GM19035 (cell line): ENCODE measurements at regions not wholly inside any gene's neighbourhood (a gene's known extent, or its start where the extent isn't known, plus 50 kb on each side); places are given as distances from the start of the nearest gene placed in this dataset.

Experiments
- ATAC-seq: cut with Tn5 transposase; IDR thresholded peaks from one replicate; pipeline ENCODE4 v1.9.1; 2021; ENCODE audit not compliant: unreplicated experiment

DNA sequence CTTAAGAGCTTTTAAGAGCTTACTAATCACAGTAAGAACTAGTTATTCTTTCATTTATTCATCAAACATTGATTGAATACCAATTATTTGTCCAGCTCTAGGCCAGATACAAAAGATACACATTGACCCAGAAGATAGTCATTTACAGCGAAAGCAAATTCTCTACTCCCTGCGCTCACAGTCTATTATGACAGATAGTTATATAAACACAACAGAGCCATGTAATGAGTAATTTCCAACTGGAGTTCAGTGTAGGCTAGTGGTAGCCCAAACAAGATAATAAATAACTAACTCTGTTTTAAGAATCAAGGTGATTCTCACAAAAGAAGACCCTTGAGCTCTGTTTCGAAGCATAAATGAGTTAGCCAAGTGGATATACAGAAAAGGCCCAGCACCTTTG lies 397.8 kb upstream of the TLE4 start:
- no peak for ATAC-seq

DNA sequence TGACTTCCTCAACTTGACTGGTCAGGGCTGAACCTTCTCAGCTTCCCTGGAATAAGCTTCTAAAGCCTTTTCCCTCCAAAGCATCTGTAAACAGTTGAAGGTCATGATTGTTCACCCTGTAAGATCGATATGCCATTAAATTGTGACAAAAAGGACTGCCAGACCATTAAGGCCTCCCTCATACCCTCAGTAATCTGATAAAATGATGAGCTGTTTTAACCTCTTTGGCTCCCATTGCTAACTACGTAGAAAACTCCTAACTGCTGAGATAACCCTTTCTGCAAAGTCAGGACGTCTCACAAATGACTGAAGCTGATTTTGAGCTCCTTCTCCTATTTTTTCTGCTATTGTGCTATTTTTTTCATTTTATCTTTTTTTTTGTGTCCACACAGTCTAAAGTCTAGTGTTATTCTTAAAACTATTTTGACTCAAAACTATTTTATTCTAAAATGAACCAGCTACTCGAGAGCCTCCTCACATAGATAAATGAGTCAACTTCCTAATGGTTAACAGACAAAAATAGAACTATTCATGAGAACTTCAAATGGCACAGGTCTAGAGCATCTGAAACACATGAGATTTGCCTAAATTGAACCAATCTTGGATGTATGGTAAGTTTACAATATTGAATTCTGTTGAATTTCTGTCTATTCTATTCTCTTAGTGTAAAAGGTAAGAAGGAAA lies 395.6 kb upstream of the TLE4 start:
- ATAC-seq, result no peak

DNA sequence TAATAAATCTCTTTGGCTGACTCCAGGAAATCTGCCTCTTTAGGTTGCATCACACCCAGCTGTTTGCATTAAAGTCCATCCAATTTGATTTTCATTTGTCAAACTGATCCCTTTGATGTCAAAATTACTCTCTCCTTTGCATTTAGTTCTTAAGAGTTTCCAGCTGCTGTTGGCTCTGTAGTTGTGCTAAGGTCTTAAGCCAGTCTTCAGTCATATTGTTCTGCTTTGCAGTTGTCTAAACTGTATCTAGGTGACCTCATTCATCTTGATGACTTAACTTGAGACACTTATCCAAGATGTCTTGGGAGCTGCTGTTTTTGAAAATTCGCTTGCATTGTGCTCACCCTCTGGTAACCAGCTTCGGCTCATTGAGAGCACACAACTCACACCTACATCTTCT lies 386.9 kb upstream of the TLE4 start:
- no peak for ATAC-seq

DNA sequence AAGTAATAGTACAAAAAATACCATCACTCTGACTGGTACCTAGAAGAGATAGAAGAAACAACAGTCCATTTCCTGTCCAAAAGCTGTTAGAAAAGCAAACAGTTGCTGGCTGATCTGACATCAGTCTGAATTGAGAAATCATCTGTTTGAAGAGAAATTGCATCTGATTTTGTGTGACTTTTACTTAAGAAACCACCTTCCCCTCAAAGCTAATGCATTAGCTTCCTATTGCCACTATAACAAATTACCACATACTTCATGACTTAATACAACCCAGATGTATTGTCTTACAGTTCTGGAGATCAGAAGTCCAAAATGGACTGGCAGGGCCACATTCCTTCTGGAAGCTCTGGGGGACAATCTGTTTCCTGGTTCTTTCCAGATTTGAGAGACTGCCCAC lies 385.9 kb upstream of the TLE4 start:
- ATAC-seq, result no peak

GRCh38 chr9:79189511-79189924 lies 382.2 kb upstream of the TLE4 start:
- ATAC-seq, result no peak

GRCh38 chr9:79193001-79193400 lies 378.8 kb upstream of the TLE4 start:
- no peak for ATAC-seq

DNA sequence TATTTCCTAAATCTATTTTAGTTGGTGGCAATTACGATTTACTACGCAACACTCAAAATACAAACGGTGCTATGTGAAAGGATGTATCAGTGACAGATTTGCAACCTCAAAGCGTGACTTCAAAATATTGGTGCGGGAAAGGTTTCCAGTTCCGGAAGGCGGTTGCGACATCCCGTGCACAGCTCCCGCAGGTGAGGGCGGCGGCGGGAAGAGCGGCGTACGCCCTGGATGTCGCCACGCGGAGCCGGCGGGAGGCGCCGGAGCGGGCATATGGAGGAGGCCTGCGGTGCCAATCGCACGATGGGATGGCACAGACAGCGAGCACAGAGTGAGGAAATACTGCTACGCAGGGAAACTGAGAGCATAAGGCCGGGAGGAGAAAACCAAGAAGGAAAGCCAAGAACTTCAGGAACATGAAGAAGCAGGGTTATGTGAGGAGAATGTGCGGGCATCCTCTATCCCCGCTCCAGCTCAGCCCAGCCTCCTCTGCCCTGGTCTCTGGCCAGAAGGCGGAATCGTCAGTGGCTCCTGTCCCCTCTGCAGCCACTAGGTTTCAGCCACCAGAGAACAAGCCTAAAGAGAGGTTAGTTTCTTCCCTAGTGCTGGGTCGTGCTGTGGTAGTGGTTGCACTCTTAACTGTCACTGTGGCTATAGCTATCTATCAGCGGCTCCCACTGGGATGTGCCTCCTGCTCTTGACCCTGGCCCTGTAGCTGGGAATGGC lies 378.1 kb upstream of the TLE4 start:
- no peak for ATAC-seq

GRCh38 chr9:79195879-79196278 lies 375.9 kb upstream of the TLE4 start:
- ATAC-seq, result no peak

- no peak for ATAC-seq
These were observed 375.2 kb upstream of the TLE4 start for GRCh38 chr9:79196606-79197005.

DNA sequence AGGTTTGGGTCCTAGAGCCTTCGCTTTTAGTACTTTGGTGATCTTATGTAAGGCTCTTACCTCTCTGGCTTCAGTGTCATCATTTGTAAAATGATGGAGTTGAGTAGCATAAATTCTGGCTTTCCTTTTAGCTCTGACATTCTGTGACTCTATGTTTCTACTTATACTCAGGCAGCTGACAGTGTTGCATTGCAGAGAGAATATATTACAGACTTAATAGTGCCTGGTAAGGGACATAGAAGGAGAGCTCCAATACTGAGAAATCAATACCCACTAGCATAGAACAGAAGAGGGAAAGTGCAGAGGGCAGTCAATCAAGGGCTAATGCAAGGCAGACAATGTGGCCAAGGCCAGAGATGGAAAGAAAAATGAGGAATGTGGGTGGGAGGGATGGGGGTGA lies 371.4 kb upstream of the TLE4 start:
- no peak for ATAC-seq

DNA sequence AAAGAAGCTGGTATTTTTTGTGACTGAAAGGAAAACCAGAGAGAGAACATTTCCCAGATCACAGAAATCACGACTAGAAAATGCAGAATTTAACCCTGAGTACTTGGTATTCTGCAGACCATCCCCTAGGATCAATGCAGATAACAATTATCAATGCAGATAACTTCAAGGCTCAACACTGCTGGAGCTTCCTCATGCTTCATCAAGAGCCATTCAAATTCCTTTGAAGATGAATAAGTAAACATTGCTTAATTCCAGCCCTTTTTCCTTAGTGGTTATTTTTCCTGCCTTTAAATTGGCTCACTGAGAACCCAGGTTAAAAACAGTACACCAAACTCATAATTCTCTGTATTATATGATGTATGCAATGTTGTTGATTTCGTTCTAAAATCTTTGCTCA lies 370.1 kb upstream of the TLE4 start:
- no peak for ATAC-seq

GRCh38 chr9:79208791-79209396 lies 362.9 kb upstream of the TLE4 start:
- ATAC-seq, result no peak

DNA sequence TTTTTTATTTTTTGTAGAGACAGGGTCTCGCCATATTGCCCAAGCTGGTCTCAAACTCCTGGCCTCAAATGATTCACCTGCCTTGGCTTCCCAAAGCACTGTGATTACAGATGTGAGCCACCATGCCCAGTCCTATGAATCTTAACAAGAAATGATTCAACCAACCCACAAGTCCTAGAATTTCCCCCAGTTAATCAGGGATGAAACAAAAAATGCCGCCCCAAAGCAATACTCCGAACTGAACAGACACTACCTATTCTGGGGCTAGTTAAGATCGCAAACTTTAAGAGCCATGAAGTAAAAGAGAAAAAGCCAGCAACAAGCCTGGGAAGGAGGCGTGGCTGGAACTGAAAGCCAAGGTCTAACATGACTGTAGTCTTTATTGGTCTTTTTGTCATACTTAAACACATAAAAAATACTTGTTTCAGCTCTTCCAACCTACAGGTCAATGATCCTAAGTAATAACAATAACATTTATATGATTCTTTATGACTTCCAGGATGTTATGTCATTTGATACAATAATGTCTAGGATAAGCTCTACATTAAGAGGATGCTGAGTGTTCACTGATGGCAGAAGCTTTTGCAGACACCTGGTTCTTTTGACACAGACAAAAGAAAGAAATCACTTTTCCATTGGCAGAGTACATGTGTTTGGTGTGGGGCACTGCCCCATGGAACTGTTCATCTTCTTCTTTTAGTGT lies 361.1 kb upstream of the TLE4 start:
- no peak for ATAC-seq

GRCh38 chr9:79213417-79214125 lies 358.2 kb upstream of the TLE4 start:
- no peak for ATAC-seq

GRCh38 chr9:79215821-79216220 lies 355.9 kb upstream of the TLE4 start:
- ATAC-seq, result no peak

DNA sequence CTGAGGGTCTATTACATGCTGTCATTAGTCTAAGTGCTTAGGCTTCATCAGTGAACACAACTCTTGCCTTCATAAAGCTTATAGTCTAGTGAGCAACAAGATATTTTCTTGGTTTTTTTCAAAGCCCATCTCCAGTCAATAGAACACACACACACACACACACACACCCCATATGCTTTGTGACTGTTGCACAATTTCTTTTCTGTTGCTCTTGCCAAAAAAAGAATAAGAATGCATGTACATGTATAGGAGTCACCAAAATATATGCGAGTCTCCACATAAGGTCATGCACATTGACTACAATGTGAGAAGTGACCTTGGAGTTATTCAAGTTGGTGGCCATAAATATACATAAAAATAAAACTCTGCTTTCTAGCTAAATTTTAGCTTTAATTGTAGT lies 351.5 kb upstream of the TLE4 start:
- ATAC-seq, result no peak

DNA sequence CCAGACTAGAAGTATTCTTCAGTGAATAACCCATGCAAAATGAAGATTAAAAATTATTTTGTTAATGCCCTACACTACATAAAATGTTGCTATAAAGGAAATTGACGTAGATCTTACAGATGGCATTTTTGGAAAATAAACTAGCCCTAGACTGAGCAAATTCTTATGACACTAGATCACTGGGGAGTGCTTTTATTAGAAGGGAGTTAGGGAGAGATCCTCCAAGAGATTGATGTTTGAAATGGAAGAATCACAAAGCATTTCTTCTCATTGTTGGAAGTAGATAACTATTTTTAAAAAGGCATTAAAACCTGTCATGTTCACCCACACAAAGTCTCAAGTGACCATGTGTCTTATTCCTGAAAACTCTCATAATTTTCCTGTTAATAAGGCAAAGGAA lies 351.1 kb upstream of the TLE4 start:
- ATAC-seq, result no peak

DNA sequence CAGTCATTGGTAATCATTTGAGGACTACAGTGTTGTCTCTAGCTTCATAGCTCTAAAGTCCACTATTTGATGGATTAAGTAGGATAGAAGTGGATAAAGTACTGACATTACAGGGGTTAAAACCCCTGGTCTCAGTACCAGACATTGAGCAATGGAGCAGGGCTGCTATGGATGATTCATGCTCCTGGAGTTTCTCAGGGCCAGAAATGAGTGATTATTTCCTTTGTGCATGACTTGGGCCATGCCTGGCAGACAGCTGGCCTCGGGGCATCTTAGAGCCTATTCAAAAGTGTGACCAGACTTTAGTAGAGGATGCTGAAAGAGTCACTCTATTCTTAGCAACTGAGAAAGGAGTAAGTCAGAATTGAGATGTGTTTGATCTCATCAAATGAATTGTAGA lies 350.7 kb upstream of the TLE4 start:
- ATAC-seq, result no peak

DNA sequence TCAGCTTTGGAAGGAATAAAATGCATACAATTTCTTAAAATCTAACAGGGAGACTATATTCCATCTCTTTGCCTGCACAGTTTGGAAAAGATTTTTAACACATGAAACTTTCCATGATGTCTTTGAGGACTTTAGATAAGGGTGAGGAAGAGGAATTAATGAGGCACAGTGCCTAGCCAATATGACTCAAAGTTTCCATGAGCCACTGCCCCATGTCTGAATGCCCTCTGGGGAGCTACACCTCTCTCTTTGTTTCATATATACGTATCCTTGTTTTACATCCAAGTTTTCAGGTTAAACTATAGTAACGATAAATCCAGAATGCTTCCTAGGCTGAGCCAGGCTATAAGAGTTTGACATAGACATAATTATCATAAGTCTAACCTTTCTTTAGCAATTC lies 349.3 kb upstream of the TLE4 start:
- no peak for ATAC-seq

DNA sequence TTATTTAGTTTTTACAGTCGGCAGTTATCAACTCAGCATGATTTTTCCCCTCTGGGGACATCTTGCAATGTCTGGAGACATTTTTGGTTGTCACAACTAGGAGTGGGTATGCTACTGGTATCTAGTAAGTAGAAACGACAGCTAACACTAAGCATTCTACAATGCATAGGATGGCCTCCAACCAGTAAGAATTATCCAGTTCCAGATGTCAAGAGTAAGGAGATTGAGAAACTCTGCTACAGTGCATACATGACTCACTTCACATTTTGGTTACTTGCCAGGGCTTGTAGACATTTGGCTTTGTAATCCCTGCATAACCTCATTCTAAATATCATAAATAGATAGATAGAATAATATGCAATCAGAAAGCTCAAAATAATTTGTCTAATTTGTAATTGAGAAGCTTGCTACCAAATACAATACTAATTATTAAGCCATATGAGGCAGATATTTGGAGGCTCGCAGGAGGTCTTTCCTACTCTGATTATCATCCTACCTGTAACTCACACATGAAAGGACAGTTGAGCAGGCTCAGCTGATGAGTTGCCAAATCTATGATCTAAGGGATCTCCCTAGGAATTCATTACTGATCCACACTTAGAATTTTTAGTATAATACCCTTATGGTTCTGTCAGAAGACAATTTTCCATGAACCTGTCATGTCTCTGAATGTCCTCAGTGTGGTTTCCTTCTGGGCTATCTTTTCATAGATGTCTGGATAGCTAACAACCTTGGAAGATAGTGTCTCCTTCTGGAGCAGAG lies 346.9 kb upstream of the TLE4 start:
- no peak for ATAC-seq

GRCh38 chr9:79233542-79233941 lies 338.2 kb upstream of the TLE4 start:
- no peak for ATAC-seq
